Pancreas (tissue), 10 donors: ENCODE measurements at regions not wholly inside any gene's neighbourhood (a gene's known extent, or its start where the extent isn't known, plus 50 kb on each side); places are given as distances from the start of the nearest gene placed in this dataset.
A peak's percentile ranks its signal among the peaks of the same experiment; 100 is the strongest.

Source experiments
- ATAC-seq, 4 donors: fragments of 200-7000 bp; cut with Tn5 transposase; one replicate each; pipeline versions ENCODE4 v1.8.0 to v1.9.1; 2020; ENCODE audit warnings: mild to moderate bottlenecking in 4 of 4, moderate library complexity in 4 of 4
- DNase-seq, 6 donors: peaks; one replicate each; pipeline ENCODE4 v3.0.0-alpha.2; 2020
- FAIRE-seq: peaks from 2 replicates; lab custom pipeline; 2012; peaks lifted over from hg19 to GRCh38; lab: Jason Lieb, UNC
- H3K27ac ChIP-seq, 4 donors: fragments of 200-600 bp; sonication (generic); 1 replicate in 3 of 4; 2 replicates in 1 of 4; pipeline versions ENCODE4 v1.5.0 to v1.8.0; 2020
- H3K27me3 ChIP-seq, 4 donors: fragments of 200-600 bp; one replicate each; pipeline ENCODE4 v1.8.0; 2021
- H3K36me3 ChIP-seq, 3 donors: fragments of 200-600 bp; sonication (generic) in 1 of 3; one replicate each; pipeline versions ENCODE4 v1.5.0 to v1.8.0; 2020 to 2021
- H3K4me1 ChIP-seq, 3 donors: fragments of 200-600 bp; one replicate each; pipeline ENCODE4 v1.8.0; 2021
- H3K4me3 ChIP-seq, 4 donors: fragments of 200-600 bp; sonication (generic) in 2 of 4; one replicate each; pipeline versions ENCODE4 v1.5.0 to v1.8.0; 2020 to 2021
- H3K9me3 ChIP-seq, 4 donors: fragments of 200-600 bp; one replicate each; pipeline ENCODE4 v1.8.0; 2021
- WGBS, 2 donors: extraction: QIAGEN DNeasy Blood & Tissue Kit; methylation state at CpG; one replicate each; pipeline ENCODE4 v1.1.7; 2013; 5-methylcytosine and 5-hydroxymethylcytosine counted together
- intact Hi-C, 3 donors: fragments of 100-400 bp; cut with DNase I; formaldehyde crosslinking; loops; one replicate each; pipeline versions ENCODE4 v1.11.1 to v1.14.2; 2022
- TF ChIP-seq, protein P1 (sequence below), 4 donors: fragments of 200-600 bp; sonication (generic) in 3 of 4; IDR thresholded peaks; one replicate each; pipeline versions ENCODE4 v1.5.0 to v1.8.0; 2021; ENCODE audit warnings: antibody characterized with exemption in 4 of 4
- donor health status: healthy with polysubstance abuse.
- donor health status: DM: no; HTN: no; CAD: no; lungs with moderate emphysema.
- donor health status: DM: no; HTN: no; CAD: no.
- donor health status: control.
- donor health status: control.
- donor health status: Bipolar disorder and iron deficiency.
- donor health status: DM: yes; HTN: yes; CAD: no.
- donor health status: DM: no; HTN: no; CAD: no.
- donor health status: DM: no; HTN: no; CAD: no.
- donor health status: DM: yes; HTN: yes; CAD: no.

DNA sequence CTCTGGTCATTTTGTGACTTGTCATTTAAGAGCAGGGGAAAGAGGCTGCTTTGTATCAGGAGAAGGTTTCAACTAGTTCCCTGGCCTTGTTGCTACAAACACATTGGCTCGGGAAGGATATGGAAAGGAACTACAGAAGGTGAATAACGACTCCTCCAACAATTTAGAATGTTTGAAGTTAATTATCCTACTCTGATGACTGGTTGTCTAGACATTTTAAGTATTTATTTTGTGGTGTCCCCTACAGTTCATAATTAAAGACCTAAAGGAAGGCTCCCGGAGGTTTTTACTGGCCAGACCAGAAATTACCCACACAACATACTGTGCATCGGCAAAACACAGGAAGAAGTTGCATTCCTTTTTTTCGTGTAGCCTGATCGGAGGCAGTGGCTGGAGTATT lies 515.8 kb upstream of the SALL1 start:
- Histone ChIP-seq H3K4me1 (no peaks in the 10 kb centered on the region), H3K9me3 (no peaks in the 10 kb centered on the region), H3K36me3 (no peaks in the 10 kb centered on the region), H3K4me3 (no peak overlapping the region), H3K27me3 (no peaks in the 10 kb centered on the region), H3K27ac (no peak overlapping the region)
- 69 to 70% methylated on average over 6 of the region's 6 CpGs for WGBS, 2 donors
- intact Hi-C loops = no loop called here
- TF ChIP-seq, protein P1, sequence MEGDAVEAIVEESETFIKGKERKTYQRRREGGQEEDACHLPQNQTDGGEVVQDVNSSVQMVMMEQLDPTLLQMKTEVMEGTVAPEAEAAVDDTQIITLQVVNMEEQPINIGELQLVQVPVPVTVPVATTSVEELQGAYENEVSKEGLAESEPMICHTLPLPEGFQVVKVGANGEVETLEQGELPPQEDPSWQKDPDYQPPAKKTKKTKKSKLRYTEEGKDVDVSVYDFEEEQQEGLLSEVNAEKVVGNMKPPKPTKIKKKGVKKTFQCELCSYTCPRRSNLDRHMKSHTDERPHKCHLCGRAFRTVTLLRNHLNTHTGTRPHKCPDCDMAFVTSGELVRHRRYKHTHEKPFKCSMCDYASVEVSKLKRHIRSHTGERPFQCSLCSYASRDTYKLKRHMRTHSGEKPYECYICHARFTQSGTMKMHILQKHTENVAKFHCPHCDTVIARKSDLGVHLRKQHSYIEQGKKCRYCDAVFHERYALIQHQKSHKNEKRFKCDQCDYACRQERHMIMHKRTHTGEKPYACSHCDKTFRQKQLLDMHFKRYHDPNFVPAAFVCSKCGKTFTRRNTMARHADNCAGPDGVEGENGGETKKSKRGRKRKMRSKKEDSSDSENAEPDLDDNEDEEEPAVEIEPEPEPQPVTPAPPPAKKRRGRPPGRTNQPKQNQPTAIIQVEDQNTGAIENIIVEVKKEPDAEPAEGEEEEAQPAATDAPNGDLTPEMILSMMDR (IDR thresholded peaks at IDR 0.05) = no peak
- no peak for DNase-seq
- ATAC-seq = no peak
- no peak for FAIRE-seq

DNA sequence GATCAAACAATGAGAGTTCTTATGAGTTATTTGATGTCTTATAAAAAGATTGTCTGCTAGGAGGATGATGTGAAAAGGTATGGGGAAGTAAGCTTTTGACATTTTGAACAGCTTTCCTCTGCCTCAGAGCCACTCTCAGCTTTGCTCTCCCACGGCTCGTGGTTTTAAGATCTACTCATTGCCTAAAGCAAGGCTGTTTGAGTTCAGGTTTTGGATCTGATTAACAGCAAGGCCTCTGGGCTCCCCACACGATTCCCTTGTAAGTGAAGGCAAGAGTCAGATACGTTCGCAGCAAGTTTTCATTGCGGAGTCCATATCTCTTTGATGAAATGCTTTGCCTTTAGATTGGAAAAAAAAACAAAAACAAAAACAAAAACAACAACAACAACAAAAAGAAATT lies 515.0 kb upstream of the SALL1 start:
- no peaks in the 10 kb centered on the region for H3K36me3 ChIP-seq
- no peak overlapping the region for H3K27ac ChIP-seq
- no peaks in the 10 kb centered on the region for H3K4me1 ChIP-seq
- no peaks in the 10 kb centered on the region for H3K27me3 ChIP-seq
- no peak overlapping the region for H3K4me3 ChIP-seq
- intact Hi-C loops = no loop called here
- FAIRE-seq (no peak), ATAC-seq (no peak), DNase-seq (no peak)
- WGBS, 2 donors = 69 to 87% methylated on average over 6 of the region's 6 CpGs
- no peaks in the 10 kb centered on the region for H3K9me3 ChIP-seq
- TF ChIP-seq, protein P1 (IDR thresholded peaks at IDR 0.05) = no peak

DNA sequence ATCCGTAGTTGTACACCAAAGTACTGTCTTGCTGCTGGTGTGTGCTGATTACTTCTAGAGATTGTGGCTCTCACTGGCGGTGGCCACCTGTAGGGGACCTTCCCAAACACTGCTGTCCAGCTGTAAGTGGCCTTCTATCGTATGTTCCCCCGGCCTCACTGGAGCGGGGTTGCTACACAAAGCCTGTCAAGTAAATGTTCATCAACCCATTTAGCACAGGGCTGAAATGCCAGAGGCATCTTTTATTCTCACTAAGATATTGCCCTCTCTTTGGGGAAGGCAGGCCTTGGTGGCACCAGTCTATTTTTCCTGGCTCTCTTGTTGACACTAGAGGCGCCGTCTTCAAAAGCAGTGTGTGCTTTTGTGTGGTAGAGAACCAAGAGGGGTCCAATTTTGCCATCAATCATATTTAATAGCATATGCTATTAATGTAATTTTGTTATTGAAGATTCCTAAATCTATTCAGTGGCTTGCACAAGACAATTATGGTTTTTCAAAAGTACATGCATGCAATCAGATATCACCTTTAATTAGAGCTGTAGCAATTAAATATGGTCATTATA lies 514.4 kb upstream of the SALL1 start:
- Histone ChIP-seq H3K27me3 (no peaks in the 10 kb centered on the region), H3K4me1 (no peaks in the 10 kb centered on the region), H3K27ac (no peak overlapping the region), H3K4me3 (no peak overlapping the region), H3K36me3 (no peaks in the 10 kb centered on the region), H3K9me3 (no peaks in the 10 kb centered on the region)
- intact Hi-C loops = no loop called here
- FAIRE-seq = no peak
- no peak for ATAC-seq
- TF ChIP-seq, protein P1 (IDR thresholded peaks at IDR 0.05) = no peak
- DNase-seq = no peak
- 71 to 83% methylated on average over 7 of the region's 7 CpGs for WGBS, 2 donors

DNA sequence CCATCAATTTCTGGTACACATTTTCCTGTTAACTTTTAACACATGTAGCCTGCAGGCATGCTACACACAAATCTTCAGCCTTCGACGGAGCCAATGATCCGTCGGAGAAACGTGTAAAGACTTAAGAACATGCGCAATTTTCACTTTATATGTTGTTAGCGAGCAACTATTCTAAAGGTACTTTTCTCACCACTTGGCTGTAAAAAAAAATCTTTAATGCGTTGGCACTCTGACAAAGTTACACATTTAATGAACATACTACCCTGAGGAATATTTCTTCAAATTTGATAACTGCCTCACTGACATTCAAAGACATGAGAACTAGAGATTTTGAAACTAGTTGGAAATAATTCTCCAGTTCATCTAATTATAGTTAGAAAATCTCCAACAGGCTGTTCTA lies 507.5 kb upstream of the SALL1 start:
- no peak overlapping the region for H3K4me3 ChIP-seq
- TF ChIP-seq, protein P1 (IDR thresholded peaks at IDR 0.05) = no peak
- DNase-seq (no peak), FAIRE-seq (no peak), ATAC-seq (no peak)
- H3K27me3 ChIP-seq = no peaks in the 10 kb centered on the region
- H3K9me3 ChIP-seq = no peaks in the 10 kb centered on the region
- H3K27ac ChIP-seq = no peak overlapping the region
- no peaks in the 10 kb centered on the region for H3K36me3 ChIP-seq
- 74 to 82% methylated on average over 8 of the region's 8 CpGs for WGBS, 2 donors
- intact Hi-C loops = no loop called here
- H3K4me1 ChIP-seq = peaks cover 0 to 11% (median 5%) of the 10 kb centered on the region in 3 donors

DNA sequence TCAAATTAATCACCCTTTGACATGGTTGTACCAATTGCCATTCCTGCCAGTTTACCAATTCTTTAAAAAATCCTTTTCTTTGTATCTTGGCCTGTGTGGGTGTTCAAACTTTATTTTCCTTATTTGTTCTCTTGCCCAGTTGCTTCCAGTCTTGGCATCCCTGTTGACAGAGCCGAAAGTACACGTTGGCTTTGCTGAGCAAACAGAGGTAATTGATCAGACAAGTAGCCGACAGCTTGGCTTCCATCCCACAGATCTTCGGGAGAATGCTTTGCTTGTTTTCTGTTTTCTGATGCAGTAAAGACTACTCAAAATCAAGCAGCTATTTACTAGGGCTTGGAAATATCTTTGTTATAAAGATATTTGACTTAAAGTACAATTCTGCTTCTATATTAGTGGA lies 506.8 kb upstream of the SALL1 start:
- H3K4me3 ChIP-seq = no peak overlapping the region
- no peaks in the 10 kb centered on the region for H3K9me3 ChIP-seq
- TF ChIP-seq, protein P1 (IDR thresholded peaks at IDR 0.05) = no peak
- 3 to 5% methylated on average over 4 of the region's 4 CpGs for WGBS, 2 donors
- H3K36me3 ChIP-seq = no peaks in the 10 kb centered on the region
- DNase-seq (peak in 3 of 6 donors; percentile 9 to 27 (median 18)), FAIRE-seq (no peak), ATAC-seq (peak in 2 of 4 donors; percentile 30 to 74)
- intact Hi-C loops = no loop called here
- H3K4me1 ChIP-seq = peaks cover 0 to 11% (median 5%) of the 10 kb centered on the region in 3 donors
- no peak overlapping the region for H3K27ac ChIP-seq
- H3K27me3 ChIP-seq = no peaks in the 10 kb centered on the region
